LNCAP (cell line): ENCODE measurements at regions not wholly inside any gene's neighbourhood (a gene's known extent, or its start where the extent isn't known, plus 50 kb on each side); places are given as distances from the start of the nearest gene placed in this dataset.

ENCODE experiments used
- TF ChIP-seq, protein P1 (sequence below): fragments of 450-650 bp; IDR thresholded peaks from 2 replicates; pipeline ENCODE4 v1.5.1; 2017; ENCODE audit warnings: mild to moderate bottlenecking

DNA sequence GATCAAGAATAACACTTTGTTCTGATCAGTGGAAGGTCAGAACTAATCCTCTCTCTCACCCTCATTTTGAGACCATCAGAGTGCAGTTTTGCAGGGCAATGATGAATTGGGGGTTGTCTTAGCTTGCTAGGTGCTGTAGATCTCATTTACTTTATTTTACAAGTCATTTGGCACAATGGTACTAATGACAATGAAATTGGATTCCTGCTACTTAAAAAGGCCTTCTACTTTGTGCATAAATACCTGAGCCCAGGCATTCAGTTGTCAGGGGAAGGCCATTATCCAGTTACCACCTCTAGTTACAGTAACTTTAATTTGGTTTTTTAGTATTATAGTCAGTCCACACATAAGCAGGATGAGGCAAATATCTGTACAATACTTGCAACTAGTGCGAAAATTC is 240.0 kb downstream of the HDGFL1 start:
- TF ChIP-seq, protein P1, sequence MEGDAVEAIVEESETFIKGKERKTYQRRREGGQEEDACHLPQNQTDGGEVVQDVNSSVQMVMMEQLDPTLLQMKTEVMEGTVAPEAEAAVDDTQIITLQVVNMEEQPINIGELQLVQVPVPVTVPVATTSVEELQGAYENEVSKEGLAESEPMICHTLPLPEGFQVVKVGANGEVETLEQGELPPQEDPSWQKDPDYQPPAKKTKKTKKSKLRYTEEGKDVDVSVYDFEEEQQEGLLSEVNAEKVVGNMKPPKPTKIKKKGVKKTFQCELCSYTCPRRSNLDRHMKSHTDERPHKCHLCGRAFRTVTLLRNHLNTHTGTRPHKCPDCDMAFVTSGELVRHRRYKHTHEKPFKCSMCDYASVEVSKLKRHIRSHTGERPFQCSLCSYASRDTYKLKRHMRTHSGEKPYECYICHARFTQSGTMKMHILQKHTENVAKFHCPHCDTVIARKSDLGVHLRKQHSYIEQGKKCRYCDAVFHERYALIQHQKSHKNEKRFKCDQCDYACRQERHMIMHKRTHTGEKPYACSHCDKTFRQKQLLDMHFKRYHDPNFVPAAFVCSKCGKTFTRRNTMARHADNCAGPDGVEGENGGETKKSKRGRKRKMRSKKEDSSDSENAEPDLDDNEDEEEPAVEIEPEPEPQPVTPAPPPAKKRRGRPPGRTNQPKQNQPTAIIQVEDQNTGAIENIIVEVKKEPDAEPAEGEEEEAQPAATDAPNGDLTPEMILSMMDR: no peak

DNA sequence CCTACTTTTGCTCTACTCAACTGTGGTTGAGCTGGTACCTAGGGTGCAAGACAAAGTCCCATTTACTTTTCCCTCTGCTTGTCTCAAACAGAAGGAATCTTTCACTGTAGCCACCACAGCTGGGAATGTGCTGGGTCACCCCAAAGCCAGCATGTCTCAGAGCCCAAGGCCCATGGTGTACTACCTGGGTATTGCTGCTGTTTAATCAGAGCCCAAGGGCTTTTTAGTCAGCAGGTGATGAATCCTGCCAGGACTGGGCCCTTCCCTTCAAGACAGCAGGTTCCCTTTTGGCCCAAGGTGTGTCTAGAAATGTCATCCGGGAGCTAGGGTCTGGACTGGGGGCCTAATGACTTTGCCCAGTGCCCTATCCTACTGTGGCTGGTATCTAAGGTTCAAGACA is 249.8 kb downstream of the HDGFL1 start:
- TF ChIP-seq, protein P1: no peak

DNA sequence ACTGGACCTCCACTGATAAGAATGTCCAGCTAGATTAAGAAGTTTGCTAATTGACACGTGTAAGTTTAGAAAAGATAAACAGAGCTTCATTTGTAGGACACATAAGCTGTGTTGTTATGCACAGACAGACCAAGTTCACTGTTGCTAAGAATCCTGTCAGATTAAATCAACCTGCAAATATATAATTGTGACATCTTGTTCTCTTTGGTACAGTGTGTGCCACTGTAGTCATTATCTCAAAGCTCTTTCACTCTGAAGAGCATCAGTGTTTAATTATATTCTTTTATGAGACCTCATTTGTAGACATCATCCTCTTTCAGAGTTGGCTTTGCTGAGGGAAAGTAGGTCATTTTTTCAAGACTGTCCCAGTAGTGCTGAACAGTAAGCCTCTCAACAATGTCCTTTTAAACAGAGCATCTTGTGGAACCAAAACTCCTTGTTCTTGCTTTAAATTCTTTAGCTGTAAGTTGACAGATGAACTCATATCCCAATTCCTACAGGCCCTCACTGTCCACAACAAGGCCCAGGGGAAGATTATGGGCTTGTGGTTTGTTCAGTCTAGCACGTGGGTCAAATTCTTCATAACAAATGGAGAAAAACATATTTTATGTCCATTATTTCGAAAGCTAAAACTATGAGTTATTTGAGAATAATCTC is 252.4 kb downstream of the HDGFL1 start:
- TF ChIP-seq, protein P1: no peak

DNA sequence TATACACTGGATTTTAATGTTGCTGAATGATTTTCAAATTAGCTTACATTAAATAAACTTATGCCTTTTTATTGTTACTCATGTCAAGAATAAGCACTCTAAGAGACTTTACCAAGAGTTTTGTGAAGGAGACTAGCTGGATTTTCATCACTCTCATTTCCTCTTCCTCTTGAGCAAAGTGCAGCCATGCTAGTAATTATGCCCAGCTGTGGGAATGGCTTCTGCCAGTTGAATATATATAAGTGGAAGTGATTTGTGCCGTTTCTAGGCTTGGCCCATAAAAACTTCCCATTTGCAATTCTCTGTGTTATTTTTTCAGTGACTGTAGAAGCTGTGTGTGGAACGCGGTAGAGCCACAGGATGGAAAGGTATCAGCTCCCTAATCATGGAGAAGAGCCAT is 255.8 kb downstream of the HDGFL1 start:
- TF ChIP-seq, protein P1: no peak

DNA sequence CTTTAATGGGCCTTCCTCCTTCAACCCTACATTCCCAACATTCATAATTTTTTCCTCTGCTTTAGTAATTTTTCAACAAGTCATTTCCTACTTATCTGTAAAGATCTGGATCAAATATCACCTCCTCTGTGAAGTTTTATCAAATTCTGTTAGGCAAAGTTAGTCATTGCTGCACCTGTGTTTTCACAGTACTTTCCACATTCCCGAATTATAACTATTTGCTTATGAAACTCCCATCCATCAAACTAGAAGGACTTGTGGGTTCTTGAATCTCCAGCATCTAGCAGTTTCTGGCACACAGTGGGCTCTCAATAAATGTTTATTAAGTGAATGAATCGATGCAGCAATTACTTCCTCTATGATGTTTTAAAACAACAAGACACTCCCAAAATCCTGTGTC is 257.6 kb downstream of the HDGFL1 start:
- TF ChIP-seq, protein P1: no peak

DNA sequence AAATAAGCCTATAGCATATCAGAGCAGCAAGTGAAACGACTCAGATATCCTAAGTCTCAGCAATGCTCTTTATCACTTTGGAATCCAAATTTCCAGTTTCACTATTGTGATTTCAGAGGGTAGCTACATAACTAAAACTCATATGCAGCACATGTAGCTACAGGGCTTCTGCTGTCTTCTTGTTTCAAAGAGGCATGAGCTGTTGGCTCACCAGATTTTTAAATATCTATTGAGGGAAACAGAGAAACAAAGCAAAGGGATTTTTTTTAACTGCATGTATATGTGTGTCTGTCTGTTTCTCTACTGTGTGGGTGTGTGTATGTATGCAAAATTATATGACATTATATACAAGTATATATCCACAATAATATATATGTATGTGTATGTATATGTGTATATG is 258.4 kb downstream of the HDGFL1 start:
- TF ChIP-seq, protein P1: no peak

DNA sequence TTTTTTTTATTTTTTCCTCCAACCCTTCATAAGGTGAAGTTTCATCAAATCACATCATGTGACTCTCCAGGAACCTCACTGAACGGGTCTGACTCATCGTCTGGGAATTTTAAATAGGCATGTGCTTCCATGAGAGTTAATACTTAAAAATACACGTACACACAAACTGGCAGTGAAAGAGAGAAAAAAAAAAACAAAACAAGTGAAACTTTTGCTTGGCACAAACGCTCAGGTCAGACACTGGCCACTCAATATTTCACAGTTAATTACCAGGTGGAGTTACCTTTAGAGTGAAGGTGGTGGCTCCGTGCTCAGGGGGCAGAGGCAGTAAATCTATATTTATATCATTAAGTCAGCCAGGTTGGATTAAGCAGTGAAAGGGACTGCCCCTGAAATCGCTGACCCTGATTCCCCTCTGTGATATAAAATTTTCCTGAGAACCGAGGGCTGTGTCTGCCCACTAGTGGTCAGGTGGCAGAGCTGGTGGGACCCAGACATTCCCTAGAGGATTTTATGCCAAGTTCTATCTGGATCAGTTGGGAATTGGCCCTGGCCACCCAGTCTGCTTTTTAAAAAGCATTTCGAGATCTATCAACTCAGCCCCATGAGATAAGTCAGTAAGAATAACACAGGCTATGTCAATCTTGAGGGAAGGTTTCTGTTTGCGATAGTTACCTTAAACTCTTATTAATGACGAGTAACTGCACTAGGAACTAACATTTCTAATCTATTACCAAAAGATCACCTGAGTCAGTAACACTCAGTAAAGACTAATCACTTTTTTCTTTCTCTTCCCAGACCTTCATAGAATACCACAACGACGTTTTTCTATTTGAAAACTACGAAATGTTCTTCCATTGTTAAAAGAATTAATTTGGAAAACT is 259.1 kb downstream of the HDGFL1 start:
- TF ChIP-seq, protein P1: peak; percentile 76
